ENCODE measurements at regions not wholly inside any gene's neighbourhood (a gene's known extent, or its start where the extent isn't known, plus 50 kb on each side); places are given as distances from the start of the nearest gene placed in this dataset.

- H3K36me3 ChIP-seq (replicated peaks; ENCODE audit: control insufficient read depth, insufficient read depth, low read length): no peaks in the 10 kb centered on the region
- DNase-seq: no peak
- H3K4me3 ChIP-seq (ENCODE audit: insufficient read depth, low read depth, low read length): no peak overlapping the region
- H3K27me3 ChIP-seq (ENCODE audit: control insufficient read depth, insufficient read depth, low read length): no peaks in the 10 kb centered on the region
These were observed 1269.1 kb downstream of the TBC1D22A start for GRCh38 chr22:48031589-48031988.

DNA sequence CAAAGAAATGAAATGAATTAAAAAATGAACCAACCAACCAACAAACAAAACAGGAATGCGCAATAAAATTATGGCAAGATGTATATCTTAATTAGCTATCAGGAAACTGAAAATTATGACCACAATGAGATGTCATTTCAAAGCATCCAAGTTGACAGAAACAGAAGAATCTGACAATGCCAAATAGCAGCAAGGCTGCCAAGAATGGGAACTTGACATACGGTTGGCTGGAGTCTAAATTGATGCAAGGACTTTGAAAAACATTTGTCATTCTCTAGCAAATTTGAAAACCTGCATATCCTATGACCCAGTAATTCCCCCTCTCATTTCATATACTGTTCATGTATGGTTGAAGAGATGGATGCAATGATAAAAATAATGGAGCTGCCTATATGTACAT is 1262.6 kb downstream of the TBC1D22A start:
- no peak for DNase-seq
- Histone ChIP-seq H3K27me3 (ENCODE audit: control insufficient read depth, insufficient read depth, low read length) (no peaks in the 10 kb centered on the region), H3K36me3 (replicated peaks; ENCODE audit: control insufficient read depth, insufficient read depth, low read length) (no peaks in the 10 kb centered on the region), H3K4me3 (ENCODE audit: insufficient read depth, low read depth, low read length) (no peak overlapping the region)

DNA sequence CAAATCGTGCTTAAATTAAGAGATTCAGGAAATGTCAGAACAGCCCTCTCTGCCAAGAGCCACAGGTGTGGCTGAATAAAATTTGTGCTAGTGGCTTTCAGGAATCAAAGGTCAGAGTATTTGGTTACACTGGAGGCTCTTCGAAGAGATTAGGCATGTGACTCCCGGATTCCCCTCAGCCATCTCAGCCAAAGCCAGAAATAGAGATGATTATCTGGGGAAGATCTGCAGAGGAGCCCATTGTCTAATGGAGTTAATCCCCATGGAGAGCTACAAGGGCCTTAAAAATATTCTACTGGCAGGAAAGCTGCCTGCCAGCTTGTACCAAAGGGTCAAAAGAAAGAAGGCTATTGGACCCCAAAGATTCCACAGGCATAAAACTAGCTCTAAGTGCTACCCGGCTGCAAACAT is 1259.5 kb downstream of the TBC1D22A start:
- no peak for DNase-seq
- Histone ChIP-seq H3K27me3 (ENCODE audit: control insufficient read depth, insufficient read depth, low read length) (no peaks in the 10 kb centered on the region), H3K4me3 (ENCODE audit: insufficient read depth, low read depth, low read length) (no peak overlapping the region), H3K36me3 (replicated peaks; ENCODE audit: control insufficient read depth, insufficient read depth, low read length) (no peaks in the 10 kb centered on the region)

DNA sequence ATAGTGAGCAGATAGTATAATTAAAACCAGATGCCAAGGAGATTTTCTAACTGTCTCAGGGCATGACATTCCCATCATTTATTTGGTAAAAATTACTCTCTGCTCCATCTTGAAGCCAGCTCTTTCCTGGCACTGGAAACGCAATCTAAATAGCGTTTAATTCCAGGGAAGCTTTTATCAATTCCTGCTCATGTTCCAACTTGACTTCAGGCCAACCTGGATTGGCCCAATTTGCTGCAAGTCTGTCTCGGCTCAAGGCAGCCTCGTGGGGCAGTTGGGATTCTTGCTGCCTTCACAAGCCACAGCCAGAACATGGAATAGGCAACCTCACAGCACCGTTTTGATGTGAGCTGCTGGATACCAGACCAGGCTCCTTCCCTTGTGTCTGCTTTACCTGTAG is 1255.9 kb downstream of the TBC1D22A start:
- Histone ChIP-seq H3K27me3 (ENCODE audit: control insufficient read depth, insufficient read depth, low read length) (no peaks in the 10 kb centered on the region), H3K4me3 (ENCODE audit: insufficient read depth, low read depth, low read length) (no peak overlapping the region)
- DNase-seq: no peak

GRCh38 chr22:48015701-48016100 is 1253.3 kb downstream of the TBC1D22A start:
- no peak for DNase-seq
- Histone ChIP-seq H3K36me3 (replicated peaks; ENCODE audit: control insufficient read depth, insufficient read depth, low read length) (no peaks in the 10 kb centered on the region), H3K4me3 (ENCODE audit: insufficient read depth, low read depth, low read length) (no peak overlapping the region), H3K27me3 (ENCODE audit: control insufficient read depth, insufficient read depth, low read length) (no peaks in the 10 kb centered on the region)

More for the DNA sequence above, 1255.9 kb downstream of the TBC1D22A start:
- H3K36me3 ChIP-seq (replicated peaks; ENCODE audit: control insufficient read depth, insufficient read depth, low read length): no peaks in the 10 kb centered on the region

GRCh38 chr22:48004936-48005335 is 1242.5 kb downstream of the TBC1D22A start:
- H3K36me3 ChIP-seq (replicated peaks; ENCODE audit: control insufficient read depth, insufficient read depth, low read length): no peaks in the 10 kb centered on the region
- DNase-seq: no peak
- H3K4me3 ChIP-seq (ENCODE audit: insufficient read depth, low read depth, low read length): no peak overlapping the region
- no peaks in the 10 kb centered on the region for H3K27me3 ChIP-seq (ENCODE audit: control insufficient read depth, insufficient read depth, low read length)

GRCh38 chr22:48004038-48004437 is 1241.6 kb downstream of the TBC1D22A start:
- no peak for DNase-seq
- Histone ChIP-seq H3K36me3 (replicated peaks; ENCODE audit: control insufficient read depth, insufficient read depth, low read length) (no peaks in the 10 kb centered on the region), H3K4me3 (ENCODE audit: insufficient read depth, low read depth, low read length) (no peak overlapping the region), H3K27me3 (ENCODE audit: control insufficient read depth, insufficient read depth, low read length) (no peaks in the 10 kb centered on the region)

- Histone ChIP-seq H3K27me3 (ENCODE audit: control insufficient read depth, insufficient read depth, low read length) (no peaks in the 10 kb centered on the region), H3K4me3 (ENCODE audit: insufficient read depth, low read depth, low read length) (no peak overlapping the region), H3K36me3 (replicated peaks; ENCODE audit: control insufficient read depth, insufficient read depth, low read length) (no peaks in the 10 kb centered on the region)
- DNase-seq: no peak
These were observed 1238.7 kb downstream of the TBC1D22A start for GRCh38 chr22:48001101-48001500.

DNA sequence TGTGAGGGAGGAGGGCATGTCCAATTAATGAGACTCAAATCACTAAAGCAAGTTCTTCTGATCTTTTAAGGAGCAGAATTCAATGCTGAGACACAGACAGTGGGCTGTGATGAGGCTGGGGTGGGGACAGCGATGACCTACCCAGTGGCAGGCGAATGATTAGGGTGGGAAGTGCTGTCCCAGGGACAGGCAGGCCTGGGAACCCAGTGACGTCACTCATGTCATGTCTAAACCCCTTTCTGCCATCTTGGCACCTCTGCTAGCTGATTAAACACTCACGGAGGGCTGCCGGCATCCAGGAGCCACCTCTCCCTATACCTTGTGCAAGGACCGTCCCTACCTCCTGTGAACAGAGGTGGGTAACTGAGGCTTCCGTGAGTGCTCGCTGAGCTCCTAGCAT is 1235.2 kb downstream of the TBC1D22A start:
- Histone ChIP-seq H3K4me3 (ENCODE audit: insufficient read depth, low read depth, low read length) (no peak overlapping the region), H3K27me3 (ENCODE audit: control insufficient read depth, insufficient read depth, low read length) (no peaks in the 10 kb centered on the region), H3K36me3 (replicated peaks; ENCODE audit: control insufficient read depth, insufficient read depth, low read length) (no peaks in the 10 kb centered on the region)
- no peak for DNase-seq

DNA sequence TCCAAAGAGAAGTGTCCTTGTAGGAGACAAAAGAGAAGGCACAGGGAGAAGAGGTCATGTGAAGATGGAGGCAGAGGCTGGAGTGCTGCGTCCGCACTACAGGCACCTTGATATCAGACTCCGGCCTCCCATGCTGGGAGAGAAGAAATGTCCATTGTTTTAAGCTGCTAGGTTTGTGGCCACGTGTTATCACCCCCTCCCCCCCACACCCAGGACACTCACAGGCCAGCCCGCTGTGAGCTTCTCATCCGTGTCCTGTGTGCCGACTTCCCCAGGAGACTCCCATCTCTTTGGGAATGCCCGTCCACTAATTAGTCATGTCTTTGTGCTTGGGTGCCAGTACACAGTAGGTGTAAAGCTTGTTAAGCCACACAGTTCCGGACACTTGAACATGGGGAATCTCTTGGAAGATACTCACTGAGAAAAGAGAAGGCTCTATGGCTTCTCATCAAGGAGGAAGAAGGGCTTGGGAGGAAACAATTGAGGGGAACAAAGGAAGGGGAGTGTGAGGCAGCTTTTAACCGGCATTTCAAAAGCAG is 1234.7 kb downstream of the TBC1D22A start:
- no peak for DNase-seq
- Histone ChIP-seq H3K4me3 (ENCODE audit: insufficient read depth, low read depth, low read length) (no peak overlapping the region), H3K27me3 (ENCODE audit: control insufficient read depth, insufficient read depth, low read length) (no peaks in the 10 kb centered on the region), H3K36me3 (replicated peaks; ENCODE audit: control insufficient read depth, insufficient read depth, low read length) (no peaks in the 10 kb centered on the region)

GRCh38 chr22:47996446-47996857 is 1234.0 kb downstream of the TBC1D22A start:
- H3K4me3 ChIP-seq (ENCODE audit: insufficient read depth, low read depth, low read length): no peak overlapping the region
- DNase-seq: no peak
- no peaks in the 10 kb centered on the region for H3K27me3 ChIP-seq (ENCODE audit: control insufficient read depth, insufficient read depth, low read length)
- no peaks in the 10 kb centered on the region for H3K36me3 ChIP-seq (replicated peaks; ENCODE audit: control insufficient read depth, insufficient read depth, low read length)

DNA sequence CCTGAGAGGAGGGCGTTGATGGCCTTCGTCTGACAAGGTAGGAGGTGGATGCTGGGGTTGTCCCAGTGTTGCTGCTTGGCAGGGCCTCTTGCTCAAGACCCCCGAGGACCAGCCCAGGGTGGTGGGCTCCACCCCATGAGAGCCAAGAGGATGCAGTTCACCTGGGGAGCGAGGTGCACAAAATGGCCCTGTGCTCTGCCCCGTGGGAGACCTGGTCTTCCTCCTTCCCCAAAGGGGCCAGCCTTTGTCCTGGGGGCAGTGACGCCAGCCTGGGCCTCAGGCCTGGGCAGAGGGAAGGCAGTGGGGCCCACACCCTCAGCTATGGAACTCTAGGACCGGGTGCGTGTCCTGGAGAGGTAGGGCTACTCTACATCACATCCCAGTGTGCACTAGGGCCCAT is 1233.3 kb downstream of the TBC1D22A start:
- H3K36me3 ChIP-seq (replicated peaks; ENCODE audit: control insufficient read depth, insufficient read depth, low read length): no peaks in the 10 kb centered on the region
- no peak overlapping the region for H3K4me3 ChIP-seq (ENCODE audit: insufficient read depth, low read depth, low read length)
- no peak for DNase-seq
- no peaks in the 10 kb centered on the region for H3K27me3 ChIP-seq (ENCODE audit: control insufficient read depth, insufficient read depth, low read length)

- no peak for DNase-seq
- H3K36me3 ChIP-seq (replicated peaks; ENCODE audit: control insufficient read depth, insufficient read depth, low read length): no peaks in the 10 kb centered on the region
- no peak overlapping the region for H3K4me3 ChIP-seq (ENCODE audit: insufficient read depth, low read depth, low read length)
- H3K27me3 ChIP-seq (ENCODE audit: control insufficient read depth, insufficient read depth, low read length): no peaks in the 10 kb centered on the region
These were observed 1232.8 kb downstream of the TBC1D22A start for GRCh38 chr22:47995264-47995627.

- no peaks in the 10 kb centered on the region for H3K36me3 ChIP-seq (replicated peaks; ENCODE audit: control insufficient read depth, insufficient read depth, low read length)
- no peaks in the 10 kb centered on the region for H3K27me3 ChIP-seq (ENCODE audit: control insufficient read depth, insufficient read depth, low read length)
- DNase-seq: no peak
- H3K4me3 ChIP-seq (ENCODE audit: insufficient read depth, low read depth, low read length): no peak overlapping the region
These were observed 1232.3 kb downstream of the TBC1D22A start for GRCh38 chr22:47994601-47995263.

DNA sequence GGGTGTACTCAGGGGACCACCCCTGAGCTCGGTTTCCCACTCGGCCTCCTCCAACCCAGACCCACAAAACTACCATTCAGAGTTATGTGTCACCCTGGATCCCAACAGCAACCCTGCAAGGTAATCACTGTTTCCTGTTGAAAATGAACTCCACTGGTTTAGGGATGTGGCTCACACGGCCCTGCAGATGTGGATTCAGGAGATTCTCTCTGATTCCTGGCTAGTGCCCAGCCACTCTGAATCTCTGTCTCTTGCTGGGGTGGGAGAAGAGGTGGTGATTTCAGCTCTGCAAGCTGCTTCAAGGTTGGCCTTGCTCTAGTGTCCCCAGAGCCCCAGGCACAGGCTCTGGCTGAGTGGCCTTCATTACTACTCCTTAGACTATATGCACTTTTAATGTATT is 1231.6 kb downstream of the TBC1D22A start:
- no peaks in the 10 kb centered on the region for H3K36me3 ChIP-seq (replicated peaks; ENCODE audit: control insufficient read depth, insufficient read depth, low read length)
- no peak for DNase-seq
- H3K27me3 ChIP-seq (ENCODE audit: control insufficient read depth, insufficient read depth, low read length): no peaks in the 10 kb centered on the region
- no peak overlapping the region for H3K4me3 ChIP-seq (ENCODE audit: insufficient read depth, low read depth, low read length)

GRCh38 chr22:47990481-47990880 is 1228.0 kb downstream of the TBC1D22A start:
- H3K4me3 ChIP-seq (ENCODE audit: insufficient read depth, low read depth, low read length): no peak overlapping the region
- no peak for DNase-seq
- H3K36me3 ChIP-seq (replicated peaks; ENCODE audit: control insufficient read depth, insufficient read depth, low read length): no peaks in the 10 kb centered on the region
- H3K27me3 ChIP-seq (ENCODE audit: control insufficient read depth, insufficient read depth, low read length): no peaks in the 10 kb centered on the region

All from H7 (cell line).